Lower leg skin (tissue), 3 donors: ENCODE measurements at regions not wholly inside any gene's neighbourhood (a gene's known extent, or its start where the extent isn't known, plus 50 kb on each side); places are given as distances from the start of the nearest gene placed in this dataset.

ENCODE experiments used
- POLR2A ChIP-seq, 2 donors: fragments of 450-650 bp; IDR thresholded peaks; one replicate each; pipeline ENCODE4 v1.6.1; 2016 to 2017; ENCODE audit warnings: antibody characterized with exemption in 2 of 2, mild to moderate bottlenecking in 1 of 2, moderate library complexity in 1 of 2
- TF ChIP-seq, protein P1 (sequence below), 3 donors: fragments of 450-650 bp; IDR thresholded peaks; one replicate each; pipeline ENCODE4 v1.5.1; 2016; ENCODE audit warnings: antibody characterized with exemption in 3 of 3, mild to moderate bottlenecking in 3 of 3, moderate library complexity in 2 of 3

DNA sequence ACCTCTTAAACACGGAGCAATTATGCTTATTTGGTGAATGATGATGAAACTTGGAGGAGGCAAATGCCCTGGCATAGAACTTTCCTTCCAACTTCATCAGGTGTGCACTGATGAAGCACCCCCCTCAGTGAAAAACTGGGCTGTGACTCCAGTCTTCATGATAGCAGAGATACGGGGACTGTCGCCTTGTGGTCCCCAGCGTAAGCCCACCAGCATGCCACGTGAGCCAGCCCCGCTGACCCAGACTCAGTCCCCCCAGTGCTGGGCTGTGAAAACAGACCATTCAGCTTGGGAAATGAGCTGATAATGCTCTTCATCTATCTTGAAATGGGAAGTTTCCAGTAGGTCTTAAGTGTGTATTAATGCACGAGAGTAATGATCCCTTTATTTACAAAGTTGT, 177.0 kb downstream of the SNX10 start:
- no peak for TF ChIP-seq POLR2A (IDR thresholded peaks at IDR 0.05)
- TF ChIP-seq, protein P1, sequence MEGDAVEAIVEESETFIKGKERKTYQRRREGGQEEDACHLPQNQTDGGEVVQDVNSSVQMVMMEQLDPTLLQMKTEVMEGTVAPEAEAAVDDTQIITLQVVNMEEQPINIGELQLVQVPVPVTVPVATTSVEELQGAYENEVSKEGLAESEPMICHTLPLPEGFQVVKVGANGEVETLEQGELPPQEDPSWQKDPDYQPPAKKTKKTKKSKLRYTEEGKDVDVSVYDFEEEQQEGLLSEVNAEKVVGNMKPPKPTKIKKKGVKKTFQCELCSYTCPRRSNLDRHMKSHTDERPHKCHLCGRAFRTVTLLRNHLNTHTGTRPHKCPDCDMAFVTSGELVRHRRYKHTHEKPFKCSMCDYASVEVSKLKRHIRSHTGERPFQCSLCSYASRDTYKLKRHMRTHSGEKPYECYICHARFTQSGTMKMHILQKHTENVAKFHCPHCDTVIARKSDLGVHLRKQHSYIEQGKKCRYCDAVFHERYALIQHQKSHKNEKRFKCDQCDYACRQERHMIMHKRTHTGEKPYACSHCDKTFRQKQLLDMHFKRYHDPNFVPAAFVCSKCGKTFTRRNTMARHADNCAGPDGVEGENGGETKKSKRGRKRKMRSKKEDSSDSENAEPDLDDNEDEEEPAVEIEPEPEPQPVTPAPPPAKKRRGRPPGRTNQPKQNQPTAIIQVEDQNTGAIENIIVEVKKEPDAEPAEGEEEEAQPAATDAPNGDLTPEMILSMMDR (IDR thresholded peaks at IDR 0.05), result no peak
